CD4-positive, CD25-positive, alpha-beta regulatory T cell (primary cell): ENCODE measurements at regions not wholly inside any gene's neighbourhood (a gene's known extent, or its start where the extent isn't known, plus 50 kb on each side); places are given as distances from the start of the nearest gene placed in this dataset.

ENCODE experiments used
- ATAC-seq, 2 donors: fragments of 150-1000 bp; cut with Tn5 transposase; one replicate each; pipeline ENCODE4 v1.10.0; 2021; ENCODE audit warnings: low read depth in 2 of 2, moderate number of reproducible peaks in 2 of 2, moderate library complexity in 1 of 2
- DNase-seq, 3 donors: peaks; one replicate each; pipeline versions ENCODE4 v3.0.0 to v3.0.0-alpha.2; 2012 to 2022; ENCODE audit warnings: mixed read lengths in 1 of 3
- H3K27ac ChIP-seq: one replicate; pipeline ENCODE4 v1.7.0; 2013; ENCODE audit warnings: mild to moderate bottlenecking, low read length; ENCODE audit not compliant: insufficient read depth, poor library complexity, severe bottlenecking
- H3K27me3 ChIP-seq: one replicate; pipeline ENCODE4 v1.7.0; 2013; ENCODE audit warnings: low read length; ENCODE audit not compliant: control insufficient read depth, insufficient read depth
- H3K36me3 ChIP-seq: one replicate; pipeline ENCODE4 v1.7.0; 2013; ENCODE audit warnings: mild to moderate bottlenecking, low read length, moderate library complexity; ENCODE audit not compliant: control insufficient read depth, insufficient read depth
- H3K4me1 ChIP-seq: 2 replicates; pipeline ENCODE4 v1.7.0; 2013; ENCODE audit warnings: mild to moderate bottlenecking, low read length; ENCODE audit not compliant: insufficient read depth, control insufficient read depth, poor library complexity, severe bottlenecking
- H3K4me3 ChIP-seq: one replicate; pipeline ENCODE4 v1.7.0; 2013; ENCODE audit warnings: low read depth, mild to moderate bottlenecking, low read length, moderate library complexity
- H3K9me3 ChIP-seq, 2 experiments: 1 replicate in 1 of 2; 2 replicates in 1 of 2; pipeline ENCODE4 v1.7.0; 2013; ENCODE audit warnings: low read length in 2 of 2, mild to moderate bottlenecking in 1 of 2, moderate library complexity in 1 of 2; ENCODE audit not compliant: control insufficient read depth in 2 of 2
- H3K27ac Mint-ChIP-seq, 3 donors: one replicate each; pipeline ENCODE4 v1.8.0; 2020 to 2022; ENCODE audit warnings: mild to moderate bottlenecking in 3 of 3, mixed read lengths in 3 of 3, moderate library complexity in 2 of 3
- H3K27me3 Mint-ChIP-seq: one replicate; pipeline ENCODE4 v1.8.0; 2022; ENCODE audit warnings: mild to moderate bottlenecking, mixed read lengths
- H3K36me3 Mint-ChIP-seq: one replicate; pipeline ENCODE4 v1.8.0; 2020; ENCODE audit warnings: mixed read lengths
- H3K4me1 Mint-ChIP-seq, 4 donors: one replicate each; pipeline ENCODE4 v1.8.0; 2020 to 2022; ENCODE audit warnings: mixed read lengths in 4 of 4, mild to moderate bottlenecking in 1 of 4
- H3K4me3 Mint-ChIP-seq, 4 donors: one replicate each; pipeline ENCODE4 v1.8.0; 2020 to 2022; ENCODE audit warnings: mild to moderate bottlenecking in 4 of 4, mixed read lengths in 4 of 4, moderate library complexity in 3 of 4
- H3K9me3 Mint-ChIP-seq, 7 donors: one replicate each; pipeline ENCODE4 v1.8.0; 2020 to 2022; ENCODE audit warnings: mixed read lengths in 7 of 7, mild to moderate bottlenecking in 3 of 7, moderate library complexity in 2 of 7

GRCh38 chr18:54515149-54515548 lies 75.9 kb upstream of the DYNAP start:
- H3K27me3 Mint-ChIP-seq, result peaks cover 4% of the 10 kb centered on the region
- no peak overlapping the region for H3K4me3 Mint-ChIP-seq

GRCh38 chr18:54517521-54517920 lies 73.5 kb upstream of the DYNAP start:
- no peaks in the 10 kb centered on the region for H3K36me3 Mint-ChIP-seq
- ATAC-seq (no peak), DNase-seq (no peak)
- H3K9me3 Mint-ChIP-seq, result peaks cover 0 to 7% (median 0%) of the 10 kb centered on the region in 7 donors
- H3K27ac Mint-ChIP-seq, result no peak overlapping the region
- Histone ChIP-seq H3K27ac (no peak overlapping the region), H3K36me3 (no peaks in the 10 kb centered on the region), H3K9me3 (no peaks in the 10 kb centered on the region), H3K4me3 (no peak overlapping the region), H3K27me3 (no peaks in the 10 kb centered on the region), H3K4me1 (no peaks in the 10 kb centered on the region)
- peaks cover 2% of the 10 kb centered on the region for H3K27me3 Mint-ChIP-seq
- no peaks in the 10 kb centered on the region for H3K4me1 Mint-ChIP-seq
- no peak overlapping the region for H3K4me3 Mint-ChIP-seq

More at GRCh38 chr18:54515149-54515548, 75.9 kb upstream of the DYNAP start:
- Mint-ChIP-seq H3K27ac (no peak overlapping the region), H3K9me3 (peaks cover 0 to 4% (median 0%) of the 10 kb centered on the region in 7 donors), H3K4me1 (no peaks in the 10 kb centered on the region), H3K36me3 (no peaks in the 10 kb centered on the region)
- H3K27ac ChIP-seq, result no peak overlapping the region
- no peak for DNase-seq
- no peak overlapping the region for H3K4me3 ChIP-seq
- H3K4me1 ChIP-seq, result no peaks in the 10 kb centered on the region
- no peaks in the 10 kb centered on the region for H3K9me3 ChIP-seq
- ATAC-seq, result no peak
- no peaks in the 10 kb centered on the region for H3K36me3 ChIP-seq
- no peaks in the 10 kb centered on the region for H3K27me3 ChIP-seq

GRCh38 chr18:54521846-54522245 lies 69.2 kb upstream of the DYNAP start:
- H3K36me3 Mint-ChIP-seq, result no peaks in the 10 kb centered on the region
- no peaks in the 10 kb centered on the region for H3K27me3 Mint-ChIP-seq

GRCh38 chr18:54528942-54529376 lies 62.1 kb upstream of the DYNAP start:
- H3K4me1 ChIP-seq, result no peaks in the 10 kb centered on the region
- no peak overlapping the region for H3K4me3 ChIP-seq
- Mint-ChIP-seq H3K27ac (no peak overlapping the region), H3K9me3 (peaks cover 0 to 8% (median 0%) of the 10 kb centered on the region in 7 donors), H3K4me3 (no peak overlapping the region), H3K36me3 (no peaks in the 10 kb centered on the region), H3K27me3 (no peaks in the 10 kb centered on the region), H3K4me1 (no peaks in the 10 kb centered on the region)
- no peaks in the 10 kb centered on the region for H3K9me3 ChIP-seq
- H3K36me3 ChIP-seq, result no peaks in the 10 kb centered on the region
- no peak overlapping the region for H3K27ac ChIP-seq
- H3K27me3 ChIP-seq, result no peaks in the 10 kb centered on the region
- no peak for DNase-seq
- ATAC-seq, result no peak

More at GRCh38 chr18:54521846-54522245, 69.2 kb upstream of the DYNAP start:
- no peaks in the 10 kb centered on the region for H3K9me3 ChIP-seq
- no peaks in the 10 kb centered on the region for H3K4me1 ChIP-seq
- no peaks in the 10 kb centered on the region for H3K27me3 ChIP-seq
- DNase-seq (no peak), ATAC-seq (no peak)
- H3K27ac Mint-ChIP-seq, result no peak overlapping the region
- H3K27ac ChIP-seq, result no peak overlapping the region
- no peaks in the 10 kb centered on the region for H3K36me3 ChIP-seq
- peaks cover 0 to 7% (median 0%) of the 10 kb centered on the region in 7 donors for H3K9me3 Mint-ChIP-seq
- no peaks in the 10 kb centered on the region for H3K4me1 Mint-ChIP-seq
- H3K4me3 ChIP-seq, result no peak overlapping the region
- H3K4me3 Mint-ChIP-seq, result no peak overlapping the region

- Mint-ChIP-seq H3K27ac (no peak overlapping the region), H3K4me1 (no peaks in the 10 kb centered on the region), H3K27me3 (no peaks in the 10 kb centered on the region), H3K36me3 (no peaks in the 10 kb centered on the region), H3K9me3 (peaks cover 0 to 8% (median 0%) of the 10 kb centered on the region in 7 donors), H3K4me3 (no peak overlapping the region)
- ATAC-seq (no peak), DNase-seq (no peak)
- H3K9me3 ChIP-seq, result no peaks in the 10 kb centered on the region
- H3K27ac ChIP-seq, result no peak overlapping the region
- H3K4me1 ChIP-seq, result no peaks in the 10 kb centered on the region
- no peaks in the 10 kb centered on the region for H3K27me3 ChIP-seq
- no peak overlapping the region for H3K4me3 ChIP-seq
- no peaks in the 10 kb centered on the region for H3K36me3 ChIP-seq
Measured at GRCh38 chr18:54529444-54529843, 61.6 kb upstream of the DYNAP start.

GRCh38 chr18:54530285-54530684 lies 60.8 kb upstream of the DYNAP start:
- H3K4me1 Mint-ChIP-seq, result no peaks in the 10 kb centered on the region
- Histone ChIP-seq H3K27ac (no peak overlapping the region), H3K4me3 (no peak overlapping the region), H3K9me3 (no peaks in the 10 kb centered on the region), H3K36me3 (no peaks in the 10 kb centered on the region), H3K4me1 (no peaks in the 10 kb centered on the region), H3K27me3 (no peaks in the 10 kb centered on the region)
- H3K27ac Mint-ChIP-seq, result no peak overlapping the region
- peaks cover 0 to 8% (median 0%) of the 10 kb centered on the region in 7 donors for H3K9me3 Mint-ChIP-seq
- no peak for DNase-seq
- no peak overlapping the region for H3K4me3 Mint-ChIP-seq
- H3K36me3 Mint-ChIP-seq, result no peaks in the 10 kb centered on the region
- H3K27me3 Mint-ChIP-seq, result no peaks in the 10 kb centered on the region
- ATAC-seq, result no peak

GRCh38 chr18:54531402-54532065 lies 59.5 kb upstream of the DYNAP start:
- no peak for ATAC-seq
- H3K9me3 ChIP-seq, result no peaks in the 10 kb centered on the region
- Mint-ChIP-seq H3K27ac (no peak overlapping the region), H3K9me3 (peaks cover 0 to 8% (median 0%) of the 10 kb centered on the region in 7 donors), H3K27me3 (no peaks in the 10 kb centered on the region), H3K36me3 (no peaks in the 10 kb centered on the region), H3K4me3 (no peak overlapping the region), H3K4me1 (no peaks in the 10 kb centered on the region)
- no peak for DNase-seq
- no peaks in the 10 kb centered on the region for H3K27me3 ChIP-seq
- no peak overlapping the region for H3K4me3 ChIP-seq
- no peak overlapping the region for H3K27ac ChIP-seq
- H3K4me1 ChIP-seq, result no peaks in the 10 kb centered on the region
- no peaks in the 10 kb centered on the region for H3K36me3 ChIP-seq

- Histone ChIP-seq H3K4me1 (no peaks in the 10 kb centered on the region), H3K27me3 (no peaks in the 10 kb centered on the region), H3K36me3 (no peaks in the 10 kb centered on the region), H3K27ac (no peak overlapping the region), H3K4me3 (no peak overlapping the region), H3K9me3 (no peaks in the 10 kb centered on the region)
- Mint-ChIP-seq H3K4me3 (no peak overlapping the region), H3K4me1 (no peaks in the 10 kb centered on the region), H3K9me3 (peaks cover 0 to 8% (median 0%) of the 10 kb centered on the region in 7 donors), H3K36me3 (no peaks in the 10 kb centered on the region), H3K27me3 (no peaks in the 10 kb centered on the region), H3K27ac (no peak overlapping the region)
- no peak for DNase-seq
- ATAC-seq, result no peak
Measured at GRCh38 chr18:54532222-54532621, 58.8 kb upstream of the DYNAP start.
